ENCODE measurements at regions not wholly inside any gene's neighbourhood (a gene's known extent, or its start where the extent isn't known, plus 50 kb on each side); places are given as distances from the start of the nearest gene placed in this dataset.

DNA sequence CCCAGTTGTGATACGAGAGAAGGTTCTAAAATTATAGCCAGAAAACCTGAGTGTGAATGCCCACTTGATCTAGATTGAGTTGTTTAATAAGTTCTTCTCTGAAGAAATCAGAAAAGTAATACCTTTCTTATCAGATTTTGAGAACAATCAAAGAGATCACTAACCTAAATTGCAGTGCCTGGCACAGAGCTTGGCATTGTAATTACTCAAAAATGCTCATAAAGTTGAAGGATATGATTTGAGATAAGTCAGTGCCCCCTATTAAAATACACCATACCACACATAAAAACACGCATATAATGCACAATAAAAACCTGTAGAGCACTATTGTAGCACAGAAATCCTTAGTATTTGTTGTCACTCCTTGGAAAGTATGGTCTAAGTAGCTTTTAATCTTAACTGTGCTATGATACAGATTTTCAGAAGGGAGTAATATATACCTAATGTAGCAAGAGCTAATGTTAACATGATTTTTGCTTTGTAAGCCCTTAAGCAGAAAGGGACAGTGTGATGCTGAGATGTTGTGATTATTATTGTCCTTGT, 257.5 kb upstream of the CDH18 start:
- intact Hi-C loops (cut with DNase I) = no loop called here
- no peaks in the 10 kb centered on the region for H3K27me3 ChIP-seq (ENCODE audit: low read depth)
- TF ChIP-seq, protein P1, sequence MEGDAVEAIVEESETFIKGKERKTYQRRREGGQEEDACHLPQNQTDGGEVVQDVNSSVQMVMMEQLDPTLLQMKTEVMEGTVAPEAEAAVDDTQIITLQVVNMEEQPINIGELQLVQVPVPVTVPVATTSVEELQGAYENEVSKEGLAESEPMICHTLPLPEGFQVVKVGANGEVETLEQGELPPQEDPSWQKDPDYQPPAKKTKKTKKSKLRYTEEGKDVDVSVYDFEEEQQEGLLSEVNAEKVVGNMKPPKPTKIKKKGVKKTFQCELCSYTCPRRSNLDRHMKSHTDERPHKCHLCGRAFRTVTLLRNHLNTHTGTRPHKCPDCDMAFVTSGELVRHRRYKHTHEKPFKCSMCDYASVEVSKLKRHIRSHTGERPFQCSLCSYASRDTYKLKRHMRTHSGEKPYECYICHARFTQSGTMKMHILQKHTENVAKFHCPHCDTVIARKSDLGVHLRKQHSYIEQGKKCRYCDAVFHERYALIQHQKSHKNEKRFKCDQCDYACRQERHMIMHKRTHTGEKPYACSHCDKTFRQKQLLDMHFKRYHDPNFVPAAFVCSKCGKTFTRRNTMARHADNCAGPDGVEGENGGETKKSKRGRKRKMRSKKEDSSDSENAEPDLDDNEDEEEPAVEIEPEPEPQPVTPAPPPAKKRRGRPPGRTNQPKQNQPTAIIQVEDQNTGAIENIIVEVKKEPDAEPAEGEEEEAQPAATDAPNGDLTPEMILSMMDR (IDR thresholded peaks at IDR 0.05) = no peak
- DNase-seq = no peak
- no peak for ATAC-seq
- H3K27ac ChIP-seq = no peak overlapping the region
- H3K9me3 ChIP-seq = no peaks in the 10 kb centered on the region
- no peaks in the 10 kb centered on the region for H3K36me3 ChIP-seq
- H3K4me1 ChIP-seq = no peaks in the 10 kb centered on the region
- no peak overlapping the region for H3K4me3 ChIP-seq

DNA sequence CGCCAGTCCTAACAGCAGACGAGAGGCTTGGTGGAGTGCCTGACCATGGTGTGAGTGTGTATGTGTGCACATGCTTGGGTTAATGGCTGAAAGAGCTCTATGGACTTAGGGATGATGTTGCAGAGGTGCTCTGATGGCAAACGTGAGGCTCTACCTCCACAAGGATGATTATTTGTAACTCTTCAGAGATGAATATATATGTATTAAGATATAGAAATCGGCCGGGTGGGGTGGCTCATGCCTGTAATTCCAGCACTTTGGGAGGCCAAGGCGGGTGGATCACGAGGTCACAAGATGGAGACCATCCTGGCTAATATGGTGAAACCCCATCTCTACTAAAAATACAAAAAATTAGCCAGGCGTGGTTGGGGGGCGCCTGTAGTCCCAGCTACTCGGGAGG, 253.4 kb upstream of the CDH18 start:
- H3K36me3 ChIP-seq = no peaks in the 10 kb centered on the region
- DNase-seq (no peak), ATAC-seq (no peak)
- TF ChIP-seq, protein P1 (IDR thresholded peaks at IDR 0.05) = no peak
- intact Hi-C loops (cut with DNase I) = no loop called here
- no peaks in the 10 kb centered on the region for H3K4me1 ChIP-seq
- no peaks in the 10 kb centered on the region for H3K9me3 ChIP-seq
- H3K4me3 ChIP-seq = no peak overlapping the region
- no peak overlapping the region for H3K27ac ChIP-seq
- H3K27me3 ChIP-seq (ENCODE audit: low read depth) = no peaks in the 10 kb centered on the region

DNA sequence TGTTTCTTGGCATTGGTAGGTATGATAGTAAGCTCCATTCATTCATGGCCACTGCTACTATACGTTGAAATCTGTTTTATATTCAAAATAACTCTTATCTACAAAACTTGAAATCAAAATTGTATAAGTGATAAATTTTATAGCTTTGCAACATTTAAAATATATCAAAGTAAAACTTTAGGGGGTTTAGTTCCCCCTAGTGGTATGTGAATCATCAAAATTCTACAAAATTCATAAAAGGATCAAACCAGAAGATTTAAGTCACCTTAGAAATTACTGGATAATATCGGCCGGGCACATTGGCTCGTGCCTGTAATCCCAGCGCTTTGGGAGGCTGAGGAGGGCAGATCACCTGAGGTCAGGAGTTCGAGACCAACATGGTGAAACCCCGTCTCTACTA, 243.0 kb upstream of the CDH18 start:
- TF ChIP-seq, protein P1 (IDR thresholded peaks at IDR 0.05) = no peak
- Histone ChIP-seq H3K27me3 (ENCODE audit: low read depth) (no peaks in the 10 kb centered on the region), H3K36me3 (no peaks in the 10 kb centered on the region), H3K4me3 (no peak overlapping the region), H3K9me3 (no peaks in the 10 kb centered on the region), H3K4me1 (no peaks in the 10 kb centered on the region), H3K27ac (no peak overlapping the region)
- intact Hi-C loops (cut with DNase I) = no loop called here
- ATAC-seq = no peak
- no peak for DNase-seq

DNA sequence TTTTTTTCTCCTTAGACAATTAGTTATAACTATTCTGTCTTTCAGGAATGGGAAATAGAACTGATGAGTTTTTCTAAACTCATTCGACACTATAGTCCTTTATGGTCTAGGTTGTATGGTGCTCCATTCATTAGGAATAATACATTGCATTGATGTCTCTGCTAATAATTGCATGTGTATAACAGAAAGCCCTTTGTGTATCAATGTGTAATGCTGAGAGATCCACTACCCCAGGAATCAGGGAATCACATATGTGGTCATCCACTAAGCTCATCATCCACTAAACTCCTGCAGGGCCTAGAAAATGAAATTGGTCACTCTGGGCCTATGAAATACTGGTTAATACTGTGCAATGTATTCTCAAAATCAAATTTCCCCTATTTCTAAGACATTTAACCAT, 242.0 kb upstream of the CDH18 start:
- DNase-seq (no peak), ATAC-seq (no peak)
- Histone ChIP-seq H3K36me3 (no peaks in the 10 kb centered on the region), H3K4me1 (no peaks in the 10 kb centered on the region), H3K4me3 (no peak overlapping the region), H3K9me3 (no peaks in the 10 kb centered on the region), H3K27ac (no peak overlapping the region), H3K27me3 (ENCODE audit: low read depth) (no peaks in the 10 kb centered on the region)
- TF ChIP-seq, protein P1 (IDR thresholded peaks at IDR 0.05) = no peak
- intact Hi-C loops (cut with DNase I) = no loop called here

DNA sequence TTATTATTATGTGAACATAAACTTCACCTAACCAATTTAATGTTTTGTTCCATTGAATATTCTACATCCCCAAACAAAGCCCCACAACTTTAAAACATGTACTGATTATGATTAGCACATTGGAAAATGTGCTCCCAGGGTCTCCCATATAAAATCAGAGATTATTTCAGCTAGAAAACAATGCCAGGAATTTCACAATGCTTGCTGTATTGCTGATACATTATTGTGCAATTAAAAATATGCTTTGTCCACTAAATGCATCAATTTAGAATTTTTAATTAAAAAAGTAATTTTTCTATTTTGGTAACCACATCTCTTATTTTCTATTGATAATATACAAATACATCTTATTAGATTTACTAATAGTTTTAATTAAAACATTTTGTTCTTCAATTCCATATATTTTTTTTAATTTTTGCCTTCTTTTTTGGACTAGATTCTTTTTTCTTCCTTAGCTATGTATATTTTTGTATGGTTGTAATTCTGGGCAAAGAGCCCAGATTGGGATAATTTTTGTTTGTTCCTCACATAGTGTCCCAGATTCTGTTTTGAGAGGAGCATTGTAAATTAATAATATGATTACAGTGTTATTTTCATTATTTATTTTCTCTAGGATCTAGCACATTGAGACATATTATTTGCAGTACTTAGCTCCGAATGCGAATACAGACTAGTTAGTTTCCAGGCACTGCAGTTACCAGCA, 241.5 kb upstream of the CDH18 start:
- DNase-seq = no peak
- H3K9me3 ChIP-seq = no peaks in the 10 kb centered on the region
- H3K27ac ChIP-seq = no peak overlapping the region
- no peaks in the 10 kb centered on the region for H3K36me3 ChIP-seq
- H3K4me1 ChIP-seq = no peaks in the 10 kb centered on the region
- no peak for ATAC-seq
- H3K4me3 ChIP-seq = no peak overlapping the region
- TF ChIP-seq, protein P1 (IDR thresholded peaks at IDR 0.05) = no peak
- H3K27me3 ChIP-seq (ENCODE audit: low read depth) = no peaks in the 10 kb centered on the region
- intact Hi-C loops (cut with DNase I) = no loop called here

Measured in lower lobe of right lung (tissue), 2 donors.